Astrocyte of the spinal cord (primary cell): ENCODE measurements at regions not wholly inside any gene's neighbourhood (a gene's known extent, or its start where the extent isn't known, plus 50 kb on each side); places are given as distances from the start of the nearest gene placed in this dataset.
"Not testable (repeated sequence)": the region's sequence is repeated elsewhere in the genome, so short reads cannot be mapped to it uniquely, and the experiment has no call there.

Source experiments
- DNase-seq: peaks from one replicate; pipeline ENCODE4 v3.0.0; 2011; ENCODE audit warnings: low read depth, low spot score
- H3K4me3 ChIP-seq: 2 replicates; pipeline ENCODE4 v1.5.1; 2011; ENCODE audit warnings: low read depth, mild to moderate bottlenecking, low read length, moderate library complexity
- CTCF ChIP-seq: IDR thresholded peaks from 2 replicates; pipeline ENCODE4 v1.5.1; 2012; ENCODE audit warnings: low read depth, mild to moderate bottlenecking, low read length, inconsistent platforms
- in situ Hi-C: cut with HindIII; loops from 2 replicates; pipeline ENCODE4 v1.10.0; 2017; ENCODE audit warnings: low sequenced_read_pairs

- DNase-seq = peak; percentile 4
- H3K4me3 ChIP-seq = no peak overlapping the region
- no peak for TF ChIP-seq CTCF
- in situ Hi-C loops = no loop called here
Measured at GRCh38 chr7:109893231-109893630, 1197.7 kb upstream of the LRRN3 start.

DNA sequence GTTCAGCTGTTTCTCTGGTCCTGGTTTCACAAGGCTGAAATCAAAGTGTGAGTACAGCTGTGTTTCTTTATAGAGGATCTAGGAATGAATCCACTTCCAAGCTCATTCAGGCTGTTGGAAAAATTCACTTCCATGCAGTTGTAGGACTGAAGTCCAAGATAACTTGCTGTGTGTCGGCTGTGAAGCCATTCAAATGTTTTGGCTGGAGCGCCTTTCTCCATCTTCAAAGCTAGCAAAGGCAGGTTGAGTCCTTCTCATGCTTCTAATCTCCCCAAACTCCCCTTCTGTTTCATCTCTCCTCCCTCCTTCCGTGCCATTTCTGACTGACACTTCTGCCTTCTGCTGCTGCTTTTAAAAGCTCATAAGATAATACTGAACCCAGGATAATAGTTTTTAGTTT lies 1195.4 kb upstream of the LRRN3 start:
- no peak for TF ChIP-seq CTCF
- in situ Hi-C loops = no loop called here
- no peak overlapping the region for H3K4me3 ChIP-seq
- DNase-seq = no peak

DNA sequence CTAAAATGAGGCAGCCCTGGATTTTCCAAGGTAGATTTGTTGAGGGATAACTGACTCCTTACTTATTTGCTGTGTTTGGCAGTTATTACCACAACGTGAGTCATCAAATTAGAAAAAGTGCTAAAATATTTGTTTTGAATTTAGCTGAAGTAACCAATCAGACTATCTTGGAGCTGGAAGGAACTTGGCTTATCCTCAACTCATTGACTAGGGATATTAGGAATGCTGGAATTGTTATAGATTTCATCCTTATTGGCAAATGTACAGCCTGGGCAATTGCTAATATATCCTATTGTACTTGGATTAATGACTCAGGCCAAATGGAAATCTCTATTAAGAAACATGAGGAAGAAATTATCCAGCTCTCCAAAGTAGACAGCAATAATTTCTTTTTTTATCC lies 1189.0 kb upstream of the LRRN3 start:
- DNase-seq = peak; percentile 35
- in situ Hi-C loops = no loop called here
- TF ChIP-seq CTCF = no peak
- no peak overlapping the region for H3K4me3 ChIP-seq

- H3K4me3 ChIP-seq, in situ Hi-C loops, DNase-seq: not testable (repeated sequence)
Measured at GRCh38 chr7:109905368-109906065, 1185.4 kb upstream of the LRRN3 start.

GRCh38 chr7:109915670-109916069 lies 1175.3 kb upstream of the LRRN3 start:
- no peak for TF ChIP-seq CTCF
- DNase-seq = no peak
- H3K4me3 ChIP-seq = no peak overlapping the region
- in situ Hi-C loops = no loop called here

DNA sequence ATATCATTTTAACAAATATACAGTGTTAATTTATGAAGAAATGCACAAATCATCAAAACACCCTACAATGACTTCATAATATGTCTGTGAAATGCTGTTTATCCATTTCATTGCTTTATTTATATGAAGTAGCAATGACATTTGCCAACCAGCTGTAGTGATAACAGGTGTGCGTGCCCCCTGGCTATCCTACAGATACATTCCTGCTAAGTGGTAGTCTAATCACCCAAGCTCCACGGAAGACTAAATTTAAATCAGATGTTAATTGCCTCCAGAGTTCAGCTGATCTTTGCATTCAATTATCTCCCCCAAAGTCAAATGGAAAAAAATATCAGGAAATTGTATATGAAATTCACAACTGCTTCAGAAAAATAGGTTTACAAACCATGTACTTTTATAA lies 1164.2 kb upstream of the LRRN3 start:
- in situ Hi-C loops = no loop called here
- H3K4me3 ChIP-seq = no peak overlapping the region
- no peak for TF ChIP-seq CTCF
- no peak for DNase-seq

DNA sequence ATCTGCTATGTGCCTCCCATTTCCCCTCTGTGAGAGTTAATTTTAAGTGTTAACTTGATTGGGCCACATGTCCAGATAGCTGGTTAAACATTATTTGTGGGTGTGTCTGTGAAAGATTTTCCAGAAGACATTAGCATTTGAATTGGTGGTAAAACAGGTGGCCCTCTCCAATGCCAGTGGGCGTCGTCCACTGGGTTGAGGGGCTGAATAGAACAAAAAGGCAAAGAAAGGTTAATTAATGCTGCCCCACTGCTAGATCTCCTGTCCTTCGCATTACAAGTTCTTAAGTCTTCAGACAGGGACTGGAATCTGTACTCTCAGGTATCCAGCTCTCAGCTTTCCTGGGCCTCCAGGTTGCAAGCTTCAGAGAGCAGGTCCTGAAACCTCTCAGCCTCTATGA lies 1160.9 kb upstream of the LRRN3 start:
- in situ Hi-C loops = no loop called here
- no peak for DNase-seq
- no peak for TF ChIP-seq CTCF
- no peak overlapping the region for H3K4me3 ChIP-seq
